GM23248 (cell line): ENCODE measurements at regions not wholly inside any gene's neighbourhood (a gene's known extent, or its start where the extent isn't known, plus 50 kb on each side); places are given as distances from the start of the nearest gene placed in this dataset.
A peak's percentile ranks its signal among the peaks of the same experiment; 100 is the strongest.

Experiments used
- DNase-seq: peaks from one replicate; pipeline ENCODE4 v3.0.0-alpha.2; 2015
- H2AFZ ChIP-seq: fragments of 200-600 bp; sonication (generic); 2 replicates; pipeline ENCODE4 v1.6.1; 2016; ENCODE audit warnings: antibody characterized with exemption
- H3F3A ChIP-seq: fragments of 200-600 bp; sonication (generic); 2 replicates; pipeline ENCODE4 v1.6.1; 2016; ENCODE audit warnings: mild to moderate bottlenecking, antibody characterized with exemption, mixed run types; ENCODE audit not compliant: insufficient read depth
- H3K27ac ChIP-seq: fragments of 200-600 bp; sonication (generic); 2 replicates; pipeline ENCODE4 v1.5.1; 2016; ENCODE audit warnings: mild to moderate bottlenecking
- H3K27me3 ChIP-seq: fragments of 200-600 bp; sonication (generic); replicated peaks from 2 replicates; pipeline ENCODE4 v1.6.1; 2016; ENCODE audit warnings: mild to moderate bottlenecking; ENCODE audit not compliant: insufficient read depth
- H3K36me3 ChIP-seq: fragments of 200-600 bp; sonication (generic); 2 replicates; pipeline ENCODE4 v1.6.1; 2016; ENCODE audit warnings: low read depth, mild to moderate bottlenecking
- H3K4me1 ChIP-seq: fragments of 200-600 bp; sonication (generic); 2 replicates; pipeline ENCODE4 v1.6.1; 2016; ENCODE audit warnings: mild to moderate bottlenecking; ENCODE audit not compliant: insufficient read depth
- H3K4me2 ChIP-seq: fragments of 200-600 bp; sonication (generic); one replicate; pipeline ENCODE4 v1.6.1; 2016; ENCODE audit warnings: mild to moderate bottlenecking; ENCODE audit not compliant: unreplicated experiment
- H3K4me3 ChIP-seq: fragments of 200-600 bp; sonication (generic); 2 replicates; pipeline ENCODE4 v1.5.1; 2016; ENCODE audit warnings: mild to moderate bottlenecking
- H3K79me2 ChIP-seq: fragments of 200-600 bp; sonication (generic); 2 replicates; pipeline ENCODE4 v1.6.1; 2016; ENCODE audit warnings: mild to moderate bottlenecking; ENCODE audit not compliant: insufficient read depth
- H3K9ac ChIP-seq: fragments of 200-600 bp; sonication (generic); 2 replicates; pipeline ENCODE4 v1.6.1; 2016; ENCODE audit warnings: mild to moderate bottlenecking
- H3K9me2 ChIP-seq: fragments of 200-600 bp; sonication (generic); 2 replicates; pipeline ENCODE4 v1.6.1; 2016; ENCODE audit warnings: mixed run types, mild to moderate bottlenecking, moderate library complexity; ENCODE audit not compliant: insufficient read depth
- H3K9me3 ChIP-seq: fragments of 200-600 bp; sonication (generic); one replicate; pipeline ENCODE4 v1.6.1; 2017; ENCODE audit warnings: low read depth
- H4K20me1 ChIP-seq: fragments of 200-600 bp; sonication (generic); 2 replicates; pipeline ENCODE4 v1.6.0; 2016; ENCODE audit not compliant: insufficient read depth
- EZH2 ChIP-seq: fragments of 200-600 bp; sonication (generic); IDR thresholded peaks from 2 replicates; pipeline ENCODE4 v1.6.1; 2018; ENCODE audit warnings: antibody characterized with exemption, mild to moderate bottlenecking; ENCODE audit not compliant: insufficient read depth, poor library complexity, severe bottlenecking
- EZH2phosphoT487 ChIP-seq: fragments of 200-600 bp; sonication (generic); IDR thresholded peaks from 2 replicates; pipeline ENCODE4 v1.6.1; 2018; ENCODE audit warnings: antibody characterized with exemption, moderate library complexity, mild to moderate bottlenecking, low read depth; ENCODE audit not compliant: insufficient read depth
- WGBS, 2 experiments: methylation state at CpG; one replicate each; pipeline ENCODE4 v1.1.6; 2015 to 2017; ENCODE audit warnings: low lambda C conversion rate in 2 of 2, low coverage in 1 of 2; ENCODE audit errors: missing lambda C conversion rate in 2 of 2; 5-methylcytosine and 5-hydroxymethylcytosine counted together
- in situ Hi-C: fragments of 300-500 bp; cut with MboI; formaldehyde crosslinking; loops from 2 replicates; pipeline ENCODE4 v1.15.0; 2020

DNA sequence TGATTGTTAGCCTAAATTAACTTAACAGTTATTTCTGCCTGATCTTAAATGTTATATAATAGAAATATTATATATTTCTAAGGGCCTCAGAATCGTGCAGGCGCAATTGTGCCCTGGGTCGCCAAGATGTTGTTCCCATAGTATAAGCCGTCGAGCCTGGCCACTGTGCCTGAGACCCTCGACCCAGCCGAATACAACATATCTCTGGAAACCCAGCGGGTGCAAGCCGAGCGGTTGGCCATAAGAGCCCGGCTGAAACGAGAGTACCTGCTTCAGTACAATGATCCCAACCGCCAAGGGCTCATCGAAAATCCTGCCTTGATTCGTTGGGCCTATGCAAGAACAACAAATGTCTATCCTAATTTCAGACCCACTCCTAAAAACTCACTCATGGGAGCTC is 549.8 kb downstream of the KCTD8 start:
- WGBS, 2 experiments: 45 to 49% methylated on average over 15 of the region's 15 CpGs
- H3K36me3 ChIP-seq: no peaks in the 10 kb centered on the region

DNA sequence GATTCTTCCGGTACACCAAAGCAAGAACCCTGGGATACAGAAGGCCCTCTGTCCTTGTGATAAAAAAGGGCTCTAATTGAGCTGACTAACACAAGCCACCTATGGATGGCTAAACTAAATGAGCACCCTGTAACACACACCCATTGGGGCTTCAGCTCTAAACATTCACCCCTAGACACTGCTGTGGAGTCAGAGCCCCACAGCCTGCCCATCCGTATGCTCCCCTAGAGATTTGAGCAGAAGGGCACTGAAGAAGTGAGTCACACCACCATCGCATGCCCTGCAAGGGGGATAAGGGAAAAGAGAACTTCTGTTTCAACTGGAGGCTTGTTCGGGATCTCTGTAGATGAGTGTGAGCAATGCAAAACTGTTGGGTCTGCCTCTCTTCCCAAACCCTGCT is 545.2 kb downstream of the KCTD8 start:
- in situ Hi-C loops: no loop called here
- no peak for DNase-seq
- Histone ChIP-seq H3K4me3 (no peak overlapping the region), H3K79me2 (no peaks in the 10 kb centered on the region), H3K4me2 (no peak overlapping the region), H3K27ac (no peak overlapping the region), H3F3A (no peaks in the 10 kb centered on the region), H3K9me2 (no peaks in the 10 kb centered on the region), H3K9ac (no peak overlapping the region), H2AFZ (no peak overlapping the region), H3K36me3 (no peaks in the 10 kb centered on the region), H4K20me1 (no peaks in the 10 kb centered on the region), H3K9me3 (no peaks in the 10 kb centered on the region), H3K4me1 (no peaks in the 10 kb centered on the region), H3K27me3 (no peaks in the 10 kb centered on the region)
- TF ChIP-seq EZH2phosphoT487: no peak
- no peak for TF ChIP-seq EZH2
- WGBS, 2 experiments: 38 to 41% methylated on average over 4 of the region's 4 CpGs

More for the DNA sequence above, 549.8 kb downstream of the KCTD8 start:
- H3K9ac ChIP-seq: no peak overlapping the region
- H3K27me3 ChIP-seq: no peaks in the 10 kb centered on the region
- TF ChIP-seq EZH2 (no peak), EZH2phosphoT487 (no peak)
- H4K20me1 ChIP-seq: no peaks in the 10 kb centered on the region
- no peak overlapping the region for H3K4me2 ChIP-seq
- no peaks in the 10 kb centered on the region for H3K9me3 ChIP-seq
- in situ Hi-C loops: no loop called here
- H2AFZ ChIP-seq: no peak overlapping the region
- H3K4me1 ChIP-seq: no peaks in the 10 kb centered on the region
- H3K4me3 ChIP-seq: no peak overlapping the region
- H3F3A ChIP-seq: no peaks in the 10 kb centered on the region
- DNase-seq: no peak
- no peaks in the 10 kb centered on the region for H3K79me2 ChIP-seq
- H3K27ac ChIP-seq: no peak overlapping the region
- no peaks in the 10 kb centered on the region for H3K9me2 ChIP-seq

- in situ Hi-C loops: no loop called here
- H3K4me2 ChIP-seq: no peak overlapping the region
- no peaks in the 10 kb centered on the region for H3F3A ChIP-seq
- no peaks in the 10 kb centered on the region for H3K36me3 ChIP-seq
- no peaks in the 10 kb centered on the region for H4K20me1 ChIP-seq
- H3K9me3 ChIP-seq: no peaks in the 10 kb centered on the region
- DNase-seq: no peak
- no peak overlapping the region for H3K27ac ChIP-seq
- H3K4me3 ChIP-seq: no peak overlapping the region
- 13 to 16% methylated on average over 3 of the region's 3 CpGs for WGBS, 2 experiments
- no peaks in the 10 kb centered on the region for H3K27me3 ChIP-seq
- TF ChIP-seq EZH2: no peak
- TF ChIP-seq EZH2phosphoT487: no peak
- no peak overlapping the region for H2AFZ ChIP-seq
- no peaks in the 10 kb centered on the region for H3K9me2 ChIP-seq
- H3K9ac ChIP-seq: no peak overlapping the region
- H3K79me2 ChIP-seq: no peaks in the 10 kb centered on the region
- H3K4me1 ChIP-seq: no peaks in the 10 kb centered on the region
These were observed 530.2 kb downstream of the KCTD8 start for GRCh38 chr4:43918377-43918776.

DNA sequence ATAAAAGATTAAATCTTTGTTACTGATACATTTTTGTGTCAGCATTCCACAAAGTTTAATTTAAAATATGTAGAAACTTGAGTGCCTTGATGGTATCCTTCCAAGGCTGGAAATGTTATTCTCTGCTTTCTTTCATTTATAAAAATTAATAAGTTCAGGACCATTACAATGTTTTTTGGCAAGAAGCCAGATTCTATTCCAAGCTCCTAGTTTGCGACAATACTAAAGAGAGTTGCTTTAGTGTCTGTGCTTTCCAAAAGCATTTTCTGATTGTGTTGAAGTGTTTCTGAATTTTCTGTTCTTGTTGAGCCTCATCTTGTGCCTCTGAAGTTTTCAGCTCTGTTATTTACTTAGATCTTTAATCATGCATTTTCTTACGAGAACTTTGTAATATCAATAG is 516.2 kb downstream of the KCTD8 start:
- Histone ChIP-seq H3K79me2 (no peaks in the 10 kb centered on the region), H2AFZ (no peak overlapping the region), H3K36me3 (no peaks in the 10 kb centered on the region), H3K4me3 (no peak overlapping the region), H3K27me3 (no peaks in the 10 kb centered on the region), H3K9ac (no peak overlapping the region), H3K27ac (no peak overlapping the region), H3K4me1 (no peaks in the 10 kb centered on the region), H3K9me2 (no peaks in the 10 kb centered on the region), H4K20me1 (no peaks in the 10 kb centered on the region), H3K9me3 (no peaks in the 10 kb centered on the region), H3F3A (no peaks in the 10 kb centered on the region), H3K4me2 (no peak overlapping the region)
- in situ Hi-C loops: no loop called here
- WGBS, 2 experiments: 34 to 58% methylated on average over 2 of the region's 2 CpGs
- peak; percentile 0 for DNase-seq
- TF ChIP-seq EZH2phosphoT487 (no peak), EZH2 (no peak)

- Histone ChIP-seq H3K4me2 (no peak overlapping the region), H3K4me1 (no peaks in the 10 kb centered on the region), H3K9me3 (no peaks in the 10 kb centered on the region), H3K36me3 (no peaks in the 10 kb centered on the region), H3K9ac (no peak overlapping the region), H3K79me2 (no peaks in the 10 kb centered on the region), H3K4me3 (no peak overlapping the region), H3K9me2 (no peaks in the 10 kb centered on the region), H2AFZ (no peak overlapping the region), H3K27ac (no peak overlapping the region), H3F3A (no peaks in the 10 kb centered on the region), H3K27me3 (no peaks in the 10 kb centered on the region), H4K20me1 (no peaks in the 10 kb centered on the region)
- DNase-seq: no peak
- WGBS, 2 experiments: 0 to 2% methylated on average over 1 of the region's 1 CpG
- TF ChIP-seq EZH2phosphoT487: no peak
- no peak for TF ChIP-seq EZH2
- in situ Hi-C loops: no loop called here
These were observed 504.6 kb downstream of the KCTD8 start for GRCh38 chr4:43943998-43944397.
